Right renal cortex interstitium (tissue), 3 donors: ENCODE measurements at regions not wholly inside any gene's neighbourhood (a gene's known extent, or its start where the extent isn't known, plus 50 kb on each side); places are given as distances from the start of the nearest gene placed in this dataset.

Experiments used
- DNase-seq, 3 donors: peaks; one replicate each; pipeline ENCODE4 v3.0.0-alpha.2; 2013; ENCODE audit warnings: low read depth in 3 of 3, low spot score in 2 of 3

DNA sequence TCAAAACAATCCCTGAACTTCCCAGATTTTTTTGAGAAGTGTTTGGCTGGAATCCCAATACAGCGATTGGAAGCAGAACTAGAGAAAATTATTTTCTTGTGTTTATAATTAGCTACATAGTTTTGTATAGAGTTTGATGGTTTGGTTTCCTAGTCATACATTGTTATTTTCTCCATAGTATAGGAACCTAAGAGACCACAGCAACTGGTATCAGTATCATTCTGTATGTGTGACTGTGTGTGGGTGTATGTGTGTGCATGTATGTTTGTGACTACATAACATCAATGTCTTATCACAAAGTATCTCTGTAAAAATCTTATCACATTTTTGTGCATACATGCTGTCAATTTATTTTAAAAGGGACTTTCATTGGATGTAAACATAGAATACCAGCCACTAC, 780.5 kb downstream of the MRPL39 start:
- no peak for DNase-seq

DNA sequence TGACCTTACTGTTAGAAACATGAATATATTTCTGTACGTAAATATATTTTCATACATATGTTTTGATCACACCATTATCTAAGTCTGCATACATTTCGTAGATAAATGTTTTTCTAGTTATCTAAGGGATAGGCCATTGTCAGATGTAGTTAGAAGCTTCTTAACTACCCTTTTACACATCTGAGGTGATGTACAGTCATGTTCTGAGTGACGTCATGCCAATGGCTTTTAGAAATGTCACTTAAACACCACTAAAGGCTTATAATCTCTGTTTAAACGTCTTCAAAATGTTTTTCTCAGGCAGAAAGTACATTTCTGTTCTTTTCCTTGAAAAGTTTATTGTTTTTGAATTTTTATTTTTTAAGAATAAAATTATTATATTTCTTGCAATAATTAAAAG, 781.9 kb downstream of the MRPL39 start:
- DNase-seq = no peak

DNA sequence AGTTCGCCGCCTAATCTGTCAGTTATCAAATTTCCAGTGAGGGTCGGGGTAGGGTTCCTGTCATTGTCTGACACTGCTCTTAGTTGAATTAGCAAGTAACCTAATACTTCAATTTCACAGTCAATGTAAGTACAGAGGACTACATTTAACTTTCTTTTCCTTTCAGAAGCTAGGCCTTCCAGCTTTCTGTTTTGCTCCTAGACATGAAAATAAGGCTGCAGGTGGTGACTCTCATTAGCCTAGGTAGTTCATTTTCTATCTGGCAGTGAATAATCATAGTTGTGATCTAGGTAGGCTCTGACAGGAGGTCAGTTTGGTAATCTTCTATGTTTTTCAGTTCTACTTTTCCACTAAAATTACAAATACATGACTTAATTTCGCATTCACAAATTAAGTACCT, 783.1 kb downstream of the MRPL39 start:
- no peak for DNase-seq

DNA sequence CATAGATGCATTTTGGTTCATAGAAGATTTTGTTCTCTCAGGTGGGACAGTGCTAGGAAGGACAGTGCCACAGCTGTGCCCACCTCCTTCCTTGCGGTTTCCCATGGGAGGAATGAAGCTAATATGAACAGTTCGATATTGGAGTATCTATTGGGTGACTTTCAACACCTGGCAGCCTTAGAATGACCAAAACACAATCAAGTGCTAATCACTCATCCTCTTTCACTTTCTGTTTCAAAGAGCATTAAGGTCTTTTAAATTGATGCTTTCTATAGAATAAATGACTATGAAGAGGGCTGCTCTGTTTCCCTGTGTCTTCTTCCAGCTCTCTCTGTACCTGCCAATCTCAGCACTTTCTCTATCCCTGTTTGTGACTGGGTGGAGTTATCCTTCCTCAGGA, 784.0 kb downstream of the MRPL39 start:
- no peak for DNase-seq

DNA sequence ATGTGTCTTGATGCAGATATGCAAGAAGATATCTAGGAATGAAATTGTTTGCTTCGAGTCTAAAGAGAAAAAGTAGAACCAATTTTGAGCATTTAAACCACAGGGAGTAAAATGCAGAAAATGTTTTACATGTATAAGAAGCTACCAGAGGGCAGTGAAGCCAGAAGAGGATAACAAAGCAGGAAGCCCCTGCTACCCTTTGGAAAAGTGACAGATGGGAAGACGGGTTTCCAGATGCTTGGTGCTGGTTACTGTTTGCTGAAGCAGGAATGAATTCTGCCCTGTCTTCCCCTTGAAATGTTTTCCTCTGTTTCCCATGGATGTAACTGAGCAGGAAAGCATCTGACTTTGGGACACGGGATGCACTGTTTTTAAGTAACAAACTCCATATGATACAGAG, 822.2 kb downstream of the MRPL39 start:
- DNase-seq = no peak

DNA sequence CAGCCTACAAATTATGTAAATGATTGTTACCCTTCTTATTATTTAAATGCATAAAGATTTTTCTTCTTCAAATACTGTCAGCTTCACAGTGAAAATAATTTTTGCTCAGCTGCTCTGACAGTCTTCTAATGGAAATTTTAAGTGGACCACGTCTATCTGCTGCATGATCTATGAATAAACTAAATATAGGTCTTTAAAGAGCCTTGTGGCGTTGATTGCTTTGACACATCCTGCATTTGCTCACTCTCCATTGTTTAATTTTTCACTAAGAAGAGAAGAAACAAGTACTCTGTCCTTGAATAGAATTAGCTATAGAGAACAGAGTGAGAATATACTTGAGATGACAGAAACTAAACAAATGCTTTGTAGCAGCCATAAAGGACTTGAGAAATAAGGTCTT, 826.1 kb downstream of the MRPL39 start:
- DNase-seq = no peak

DNA sequence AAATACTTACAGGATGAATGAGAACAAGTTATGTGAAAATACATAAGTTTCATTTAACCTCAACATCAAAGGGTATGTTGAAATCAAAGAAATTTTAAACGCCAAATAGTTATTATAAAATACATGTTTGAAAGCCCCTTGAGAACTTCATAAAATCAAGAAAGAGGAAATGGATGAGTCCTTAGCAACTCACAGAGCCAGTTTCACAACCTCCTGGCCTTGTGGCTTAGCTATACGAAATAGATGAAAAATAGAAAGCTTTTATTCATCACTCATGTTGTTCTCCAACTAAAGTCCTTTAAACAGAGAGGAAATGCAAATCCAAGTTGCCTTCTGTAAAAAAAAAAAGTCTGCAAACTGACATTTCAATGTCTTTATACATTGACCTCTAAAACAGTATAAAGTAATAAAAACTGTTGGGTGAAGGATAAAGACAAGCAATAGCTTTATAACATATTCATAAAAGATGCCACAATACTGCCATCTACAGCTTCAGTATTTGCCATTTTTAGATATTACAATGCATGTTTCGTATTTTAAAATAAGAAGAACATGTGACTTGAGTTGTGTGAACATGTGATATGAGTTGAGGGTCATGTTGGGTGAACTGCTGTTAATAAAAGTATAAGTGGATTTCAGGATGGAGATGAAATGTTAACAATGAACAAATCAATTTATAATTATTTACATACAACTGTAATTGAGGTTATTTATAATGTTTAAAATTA, 847.8 kb downstream of the MRPL39 start:
- no peak for DNase-seq

DNA sequence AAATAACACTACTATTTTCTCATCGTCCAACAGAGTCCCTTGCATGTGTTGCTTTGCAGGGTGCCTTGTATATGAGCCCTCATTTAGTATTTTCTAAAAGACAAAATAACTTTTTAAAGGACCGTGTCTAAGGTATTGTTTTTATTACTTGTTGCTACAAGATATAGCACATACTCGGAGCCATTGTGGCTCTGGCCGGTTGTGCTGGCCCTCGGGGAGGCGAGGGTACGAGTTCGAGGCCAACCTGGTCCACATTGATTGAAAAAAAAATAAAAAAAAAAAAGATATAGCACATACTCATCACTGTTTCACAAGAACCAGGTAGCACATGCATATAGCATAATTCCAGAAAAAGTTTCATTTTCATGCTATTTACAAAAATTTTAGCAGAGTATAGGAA, 869.2 kb downstream of the MRPL39 start:
- DNase-seq = no peak

DNA sequence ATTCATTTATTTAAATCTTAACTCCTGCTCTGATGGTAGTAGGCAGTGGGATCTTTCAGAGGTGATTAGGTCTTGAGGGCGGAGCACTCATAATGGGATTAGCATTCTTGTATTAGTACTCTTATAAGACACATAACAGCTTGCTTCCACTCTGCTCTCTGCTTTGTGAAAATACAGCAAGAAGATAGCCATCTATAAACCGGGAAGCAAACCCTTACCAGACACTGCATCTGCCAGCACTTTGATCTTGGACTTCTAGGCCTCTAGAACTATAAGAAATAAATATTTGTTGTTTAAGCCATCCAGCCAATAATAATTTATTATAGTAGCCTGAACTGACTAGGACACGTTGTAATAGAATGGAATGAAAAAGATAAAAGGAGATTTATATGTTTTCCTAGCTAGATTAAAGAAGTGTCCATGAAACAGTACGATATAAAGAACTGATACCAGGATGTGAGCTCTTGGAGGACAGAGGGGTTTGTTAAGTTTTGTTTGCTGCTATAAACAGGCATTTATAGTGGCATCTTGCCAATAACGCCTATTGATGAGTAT, 869.9 kb downstream of the MRPL39 start:
- no peak for DNase-seq

DNA sequence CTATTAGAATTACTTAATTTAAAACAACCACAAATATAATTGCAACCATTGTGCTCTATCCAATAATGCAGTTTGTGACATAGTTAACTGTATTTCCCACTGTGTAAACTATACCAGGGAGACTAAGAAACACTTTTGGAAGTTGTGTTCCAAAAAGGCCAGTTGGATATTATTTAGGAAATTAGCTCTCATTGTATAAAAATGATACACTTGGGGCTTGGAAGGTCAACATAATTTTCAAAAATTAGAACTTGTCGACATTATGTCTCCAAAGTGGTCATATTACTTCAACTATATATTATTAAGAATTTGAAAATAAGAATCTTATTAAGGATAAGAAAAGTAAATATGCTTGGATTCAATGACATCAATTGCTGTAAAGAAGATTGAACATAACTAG, 876.6 kb downstream of the MRPL39 start:
- no peak for DNase-seq

DNA sequence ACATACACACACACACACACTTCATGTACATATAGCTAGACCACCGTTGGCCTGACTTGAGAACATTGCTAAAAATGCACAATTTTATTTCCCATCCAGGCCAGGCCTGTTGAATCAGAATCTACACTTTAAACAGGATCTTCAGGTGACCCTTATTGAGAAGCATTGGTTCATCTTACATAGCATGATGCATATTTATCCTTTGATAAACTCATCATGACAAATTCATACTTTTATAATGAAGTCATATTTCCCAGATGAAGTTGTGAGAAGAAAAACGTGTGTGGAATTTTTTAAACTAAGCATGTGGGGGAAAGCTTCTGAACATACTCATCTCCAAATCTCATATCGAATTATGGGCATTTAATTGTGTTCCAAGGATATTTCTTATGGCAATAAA, 877.7 kb downstream of the MRPL39 start:
- no peak for DNase-seq

DNA sequence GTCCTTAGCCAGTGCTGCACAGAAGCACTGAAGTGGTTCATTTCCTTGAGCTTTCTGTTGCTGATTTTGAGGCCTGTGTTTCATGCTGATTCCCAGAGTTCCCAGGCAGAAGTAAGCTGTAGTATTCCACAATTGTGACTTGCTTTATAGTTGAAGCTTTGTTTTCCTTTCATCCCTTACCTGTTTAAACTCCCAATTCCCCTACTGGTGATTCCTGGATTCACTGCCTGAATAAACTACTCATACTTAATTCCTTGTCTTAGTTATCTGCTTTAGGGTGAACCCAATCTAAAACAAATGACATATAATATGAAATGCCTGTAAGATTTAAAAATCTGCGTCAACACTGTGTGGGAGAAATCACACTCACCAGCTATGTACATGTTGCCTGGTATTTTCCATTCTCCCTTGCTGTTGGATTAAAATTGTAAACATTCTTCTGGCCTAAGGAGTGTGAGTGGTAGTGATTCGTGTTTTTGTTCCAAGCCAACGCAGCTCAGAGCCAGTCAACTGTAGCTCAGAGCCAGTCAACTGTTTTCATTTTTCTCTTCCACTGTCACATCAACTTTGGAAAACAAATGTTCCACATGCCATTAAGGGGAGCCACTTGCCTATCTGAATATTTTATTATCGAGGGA, 879.4 kb downstream of the MRPL39 start:
- no peak for DNase-seq

DNA sequence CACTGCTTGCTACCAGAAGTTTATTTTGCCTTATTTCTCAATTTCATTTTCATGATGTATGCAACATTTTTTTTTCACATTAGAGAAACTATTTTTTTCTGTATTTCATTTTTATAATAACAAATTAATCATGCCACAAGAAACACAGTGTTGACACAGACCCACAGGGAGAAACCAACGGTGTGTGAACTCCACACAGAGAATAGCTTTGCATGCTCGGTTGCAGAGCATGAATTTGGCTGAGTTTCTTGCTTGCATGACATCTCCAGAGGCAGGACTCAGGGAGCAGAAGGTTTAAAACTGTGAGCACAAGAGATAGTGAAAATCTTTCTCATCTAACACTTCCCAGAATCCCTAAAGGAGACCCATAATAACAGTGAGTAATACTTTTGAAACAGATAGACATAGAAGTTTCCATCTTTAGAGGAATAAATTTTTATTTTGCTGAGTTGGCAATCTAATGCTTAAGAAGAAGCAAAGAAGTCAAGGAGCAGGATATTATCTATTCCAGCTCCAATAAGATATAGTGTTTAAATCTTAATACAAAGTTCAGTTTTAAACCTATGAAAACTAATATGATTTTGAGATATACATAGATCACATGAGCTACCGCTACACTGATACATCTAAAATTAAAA, 890.9 kb downstream of the MRPL39 start:
- no peak for DNase-seq

DNA sequence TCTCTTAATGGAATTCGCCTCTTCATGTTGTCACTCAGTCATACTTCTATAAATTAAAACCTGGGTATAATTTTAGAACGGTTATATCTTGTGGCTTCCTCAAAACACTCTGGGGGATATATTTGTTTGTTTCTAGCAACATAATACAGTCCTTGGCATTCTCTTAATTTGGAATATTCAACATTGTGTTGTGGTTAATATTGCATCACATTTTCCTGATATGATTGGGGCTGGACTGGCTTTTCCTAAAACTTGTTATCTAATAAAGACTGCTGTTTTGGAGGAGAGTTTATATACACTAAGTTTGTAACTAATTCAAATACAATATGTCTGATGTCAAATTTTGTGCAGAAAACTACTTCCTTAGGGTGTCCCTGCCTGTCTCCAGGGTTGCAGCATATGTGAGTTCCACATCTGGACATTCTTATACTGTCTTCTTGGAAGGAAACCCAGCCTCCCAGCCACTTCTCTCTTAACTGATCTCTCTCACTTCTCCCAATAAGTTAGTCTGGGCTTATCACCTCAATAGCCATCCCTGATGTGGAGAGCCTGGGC, 892.6 kb downstream of the MRPL39 start:
- DNase-seq = no peak

DNA sequence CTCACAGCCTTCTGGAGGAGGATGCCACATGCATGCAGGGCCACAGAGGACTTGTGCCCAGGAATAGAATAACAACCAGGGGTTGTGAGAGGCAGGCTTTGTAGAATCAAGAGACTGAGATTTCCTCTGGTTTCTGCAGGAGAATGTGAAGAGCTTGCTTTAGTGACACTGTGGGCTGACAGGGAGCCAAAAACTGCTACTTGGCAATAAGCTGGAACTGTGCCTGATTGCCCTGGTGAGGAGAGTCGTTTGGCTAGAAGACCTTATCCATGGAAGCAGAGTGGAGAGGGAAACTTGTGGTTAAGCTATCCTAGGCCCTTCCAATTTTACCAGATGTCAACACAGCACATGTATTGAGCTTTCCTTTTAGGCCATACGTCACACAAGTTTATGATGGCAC, 902.1 kb downstream of the MRPL39 start:
- no peak for DNase-seq

DNA sequence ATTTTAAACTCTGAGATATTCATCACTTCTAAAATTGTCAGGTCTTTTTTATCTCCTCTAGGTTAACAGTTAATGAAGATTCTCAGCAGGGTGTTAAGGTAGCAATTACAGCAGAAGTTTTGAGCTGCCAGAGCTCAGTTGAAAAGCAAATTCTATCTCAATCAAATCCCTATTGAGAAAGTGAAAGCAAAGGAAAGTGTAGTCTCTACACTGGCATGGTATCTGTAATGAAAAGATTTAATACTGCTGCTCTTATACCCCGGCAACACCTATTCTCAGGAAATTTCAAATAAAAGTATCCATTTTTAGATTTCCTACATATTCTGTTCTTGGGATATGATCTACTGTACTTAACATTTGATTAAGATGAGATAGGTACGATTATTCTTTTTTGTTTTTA, 913.5 kb downstream of the MRPL39 start:
- no peak for DNase-seq

DNA sequence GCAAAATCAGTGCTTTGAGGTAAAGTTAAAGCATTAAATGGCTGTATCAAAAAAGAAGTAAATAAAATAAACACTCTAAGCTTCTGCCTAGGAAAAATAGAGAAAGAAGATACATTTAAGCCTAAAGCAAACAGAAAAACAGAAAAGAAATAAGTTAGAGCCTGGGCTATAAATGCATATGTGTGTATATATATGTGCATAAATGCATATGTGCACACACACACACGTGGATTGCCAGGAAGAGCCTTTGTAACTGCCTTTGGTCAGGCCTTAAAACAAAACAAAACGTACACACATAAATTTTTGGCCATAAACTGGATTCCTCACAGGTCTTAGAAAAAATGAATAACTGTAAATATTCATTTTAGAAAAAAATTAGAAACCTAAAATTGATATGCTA, 925.8 kb downstream of the MRPL39 start:
- DNase-seq = no peak

DNA sequence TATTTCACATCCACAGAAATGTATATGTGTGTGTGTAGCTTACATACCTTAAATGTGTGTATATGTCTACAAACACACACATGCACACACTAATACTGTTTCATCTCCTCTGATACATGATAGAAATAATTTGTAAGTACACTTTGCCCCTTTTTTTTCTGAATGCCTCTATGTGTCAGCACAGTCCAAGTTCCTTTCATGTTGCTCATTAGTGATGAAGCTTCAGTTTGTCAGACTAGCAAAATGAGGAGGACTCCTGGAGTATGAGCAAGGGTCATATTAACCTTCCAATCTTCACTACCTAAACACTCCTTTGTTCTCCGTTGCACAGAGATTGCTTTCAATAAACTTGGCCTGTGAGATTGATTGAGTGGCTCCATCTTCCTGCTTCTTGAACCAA, 935.4 kb downstream of the MRPL39 start:
- no peak for DNase-seq

DNA sequence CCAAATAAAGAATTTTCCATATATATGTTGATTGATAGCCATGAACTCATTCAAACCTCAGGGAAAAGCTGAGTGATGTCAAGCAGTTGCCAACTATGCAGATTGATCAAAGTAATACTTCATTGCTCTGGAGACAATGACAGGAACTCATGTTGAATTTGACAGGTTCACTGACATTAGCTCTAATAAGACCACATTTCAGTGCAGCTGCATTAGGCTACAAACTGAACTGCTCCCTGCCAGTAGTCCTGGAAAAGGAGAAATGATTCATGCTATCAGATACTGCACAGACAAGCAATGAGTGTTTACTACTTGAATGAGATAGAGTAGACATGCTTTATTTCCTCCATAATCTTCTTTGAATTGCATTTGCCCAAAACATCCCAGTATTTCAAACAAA, 948.4 kb downstream of the MRPL39 start:
- DNase-seq = no peak

DNA sequence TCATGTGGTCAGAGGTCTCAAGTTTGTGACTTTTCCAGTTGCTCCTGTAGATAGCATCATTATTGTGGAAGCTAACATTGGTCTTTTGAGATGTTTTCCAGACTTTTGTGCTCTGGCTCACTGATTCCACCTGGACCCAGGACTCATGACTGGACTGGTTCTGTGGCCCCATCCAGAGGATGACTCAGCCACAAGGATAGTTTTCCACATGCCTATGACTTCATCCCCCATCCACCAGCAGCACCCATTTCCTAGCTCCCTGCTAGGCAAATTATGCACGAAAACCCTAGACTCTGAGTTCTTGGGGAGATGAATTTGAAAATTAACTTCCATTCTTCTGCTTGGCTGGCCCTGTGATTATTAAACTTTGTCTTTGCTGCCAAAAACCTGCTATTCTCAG, 949.3 kb downstream of the MRPL39 start:
- no peak for DNase-seq

DNA sequence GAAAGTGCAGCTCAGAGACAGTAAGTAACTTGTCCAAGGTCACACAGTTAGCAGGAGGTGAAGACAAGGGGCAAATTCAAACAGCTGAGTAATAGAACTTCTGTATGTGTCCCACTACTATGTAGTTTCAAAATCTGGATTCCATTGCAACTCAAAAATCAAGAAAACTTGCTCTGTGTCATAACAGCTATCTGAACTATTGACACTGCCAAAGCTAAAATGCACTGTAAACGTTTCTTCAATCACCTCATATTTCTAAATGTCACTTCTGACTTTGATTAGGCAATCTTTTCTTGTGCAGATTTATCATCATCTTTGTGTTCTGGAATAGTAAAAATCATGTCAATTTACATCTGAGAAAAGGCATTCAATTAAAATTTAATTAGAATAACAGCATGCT, 957.6 kb downstream of the MRPL39 start:
- DNase-seq = no peak

DNA sequence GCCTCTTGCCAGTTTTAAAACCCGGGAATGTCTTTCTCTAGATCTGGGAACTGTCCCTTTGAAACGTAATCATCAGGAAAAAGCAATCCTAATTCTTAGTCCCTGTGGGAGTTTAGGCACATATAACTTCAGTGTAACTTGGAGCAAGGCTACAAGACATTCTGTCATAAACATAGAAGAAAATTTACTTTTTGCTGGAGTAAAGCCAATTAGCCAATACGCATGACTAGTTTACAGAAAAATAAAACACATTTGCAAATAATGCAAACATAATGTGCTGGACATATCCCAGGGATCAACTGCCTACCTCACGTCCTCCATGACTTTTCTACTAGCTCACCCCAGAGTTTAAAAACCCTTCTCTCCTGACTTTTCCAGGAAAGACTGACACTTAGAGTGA, 970.6 kb downstream of the MRPL39 start:
- DNase-seq = no peak
